CMK (cell line): ENCODE measurements at regions not wholly inside any gene's neighbourhood (a gene's known extent, or its start where the extent isn't known, plus 50 kb on each side); places are given as distances from the start of the nearest gene placed in this dataset.
A peak's percentile ranks its signal among the peaks of the same experiment; 100 is the strongest.
"Not testable (repeated sequence)": the region's sequence is repeated elsewhere in the genome, so short reads cannot be mapped to it uniquely, and the experiment has no call there.

Experiments used
- DNase-seq: peaks from one replicate; pipeline ENCODE4 v3.0.0-alpha.2; 2010; ENCODE audit warnings: low read depth

DNA sequence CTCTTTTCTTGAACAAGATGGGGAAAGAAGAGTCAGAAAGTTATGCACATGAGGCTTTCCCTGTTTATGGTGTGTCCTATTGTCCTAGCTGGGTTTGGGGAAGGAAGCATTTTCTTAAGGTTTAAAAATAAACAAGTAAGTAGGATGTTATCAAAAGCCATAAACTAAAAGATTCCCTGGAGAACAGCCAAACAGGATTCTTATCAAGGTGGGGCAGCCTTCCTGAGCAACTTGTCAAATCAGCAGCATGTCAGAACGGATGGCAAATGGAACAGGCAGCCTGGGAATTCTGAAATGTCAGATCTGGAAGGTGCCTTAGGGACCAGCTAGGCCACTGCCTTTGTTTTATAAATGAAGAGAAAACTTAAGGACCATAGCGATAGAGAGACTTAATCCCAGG lies 152.2 kb upstream of the RGS6 start:
- DNase-seq: peak; percentile 42

DNA sequence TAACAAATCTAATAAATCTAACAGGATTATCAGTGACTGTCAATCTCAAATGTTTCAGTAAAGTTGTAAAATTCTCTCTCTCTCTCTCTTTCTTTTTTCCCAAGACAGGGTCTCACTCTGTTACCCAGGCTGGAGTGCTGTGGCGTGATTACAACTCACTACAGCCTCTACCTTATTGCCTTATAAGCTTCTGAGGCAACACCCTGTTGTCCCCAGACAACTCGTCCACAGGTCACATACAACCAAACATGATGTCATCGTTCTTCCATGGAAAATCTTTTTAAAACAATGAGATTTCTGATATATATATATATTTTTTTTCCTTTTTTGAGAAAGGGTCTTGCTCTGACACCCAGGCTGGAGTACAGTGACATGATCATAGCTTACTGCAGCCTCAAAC lies 151.4 kb upstream of the RGS6 start:
- no peak for DNase-seq

DNA sequence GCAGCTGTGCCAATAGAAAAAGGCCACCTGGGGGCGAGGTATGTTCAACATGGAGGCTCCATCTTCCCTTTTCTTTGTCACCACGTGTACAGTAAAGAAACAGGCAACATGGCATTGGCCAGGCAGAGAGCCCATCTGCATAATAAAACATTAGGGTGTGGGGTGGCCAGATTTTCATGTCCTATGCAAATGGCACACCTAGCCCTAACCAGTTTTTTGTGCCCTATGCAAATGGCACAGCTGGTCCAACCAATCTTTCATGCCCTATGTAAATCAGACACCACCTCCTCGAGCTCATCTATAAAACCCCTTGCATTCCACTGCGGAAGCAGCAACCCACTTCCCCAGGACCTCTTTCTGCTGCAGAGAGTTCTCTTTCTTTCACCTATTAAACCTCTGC lies 149.1 kb upstream of the RGS6 start:
- DNase-seq: no peak

DNA sequence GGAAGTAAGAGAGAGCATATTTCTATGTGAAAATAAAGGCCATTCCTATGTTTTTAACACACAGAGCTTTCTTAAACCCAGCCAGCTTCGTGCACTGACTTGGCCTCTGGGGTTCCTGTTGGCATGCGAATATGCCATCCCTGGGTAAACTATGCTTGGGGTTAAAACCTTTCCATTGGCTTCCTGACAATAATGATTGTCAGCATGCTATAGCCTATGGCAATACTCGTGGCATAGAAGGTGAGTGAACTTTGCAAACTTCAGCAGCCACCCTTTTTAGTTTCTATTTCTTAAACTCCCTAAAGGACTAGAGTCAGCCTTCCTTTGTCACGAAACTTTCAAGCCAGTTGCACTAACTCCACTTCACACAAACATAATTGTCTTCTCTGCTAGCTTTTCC lies 148.4 kb upstream of the RGS6 start:
- no peak for DNase-seq

DNA sequence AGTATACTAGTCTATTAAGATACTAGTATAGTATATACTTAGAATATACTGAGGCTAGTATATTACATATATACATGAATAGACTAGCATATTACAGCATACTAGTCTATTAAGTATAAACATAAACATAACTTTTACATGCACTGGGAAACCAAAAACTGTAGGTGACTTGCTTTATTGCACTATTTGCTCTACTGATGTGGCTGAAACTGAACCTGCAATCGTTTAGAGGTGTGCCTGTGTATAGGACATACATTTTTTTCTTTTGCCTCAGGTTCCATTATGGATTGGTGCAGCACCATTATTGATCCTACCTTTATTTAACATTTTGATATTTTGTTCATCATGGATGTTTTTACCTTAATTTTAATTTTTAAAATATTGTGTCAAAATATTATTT lies 143.2 kb upstream of the RGS6 start:
- no peak for DNase-seq

DNA sequence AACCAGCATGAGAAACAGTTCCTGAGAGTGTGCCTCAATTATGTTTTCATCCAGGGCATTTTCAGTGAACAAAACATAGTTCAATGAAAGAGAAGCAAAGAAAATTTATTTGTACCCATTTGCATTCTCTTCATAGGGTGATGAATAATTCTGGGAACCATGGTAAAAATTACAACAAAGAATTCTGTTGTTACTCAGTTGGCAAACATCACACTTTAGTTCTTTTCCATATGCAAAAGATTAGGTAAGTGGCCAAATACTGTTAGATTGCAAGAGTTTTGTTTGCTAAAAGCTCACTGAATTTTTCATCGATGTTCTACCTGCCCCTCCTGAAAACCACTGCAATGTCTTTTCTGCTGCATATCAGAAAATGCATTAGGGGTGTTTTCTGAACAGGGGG lies 132.4 kb upstream of the RGS6 start:
- DNase-seq: no peak

DNA sequence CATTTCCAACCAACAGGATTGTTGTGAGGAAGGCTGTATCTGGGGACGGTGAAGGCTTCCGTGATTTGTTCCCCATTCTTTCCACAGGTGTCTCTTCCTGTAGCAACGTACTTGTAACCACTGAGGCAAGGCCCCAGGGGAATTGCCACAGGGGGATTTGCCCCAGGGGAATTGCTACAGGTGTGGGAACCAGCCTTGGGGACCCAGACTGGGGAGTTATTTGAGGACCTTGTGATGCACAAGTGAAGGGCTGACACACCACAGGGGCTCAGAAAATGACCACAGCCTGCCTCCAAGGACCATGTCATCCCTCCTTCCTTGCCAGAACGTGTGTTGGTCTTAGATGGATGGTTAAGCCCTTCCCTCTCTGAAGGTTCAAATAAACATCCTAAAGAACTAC lies 131.4 kb upstream of the RGS6 start:
- DNase-seq: no peak

DNA sequence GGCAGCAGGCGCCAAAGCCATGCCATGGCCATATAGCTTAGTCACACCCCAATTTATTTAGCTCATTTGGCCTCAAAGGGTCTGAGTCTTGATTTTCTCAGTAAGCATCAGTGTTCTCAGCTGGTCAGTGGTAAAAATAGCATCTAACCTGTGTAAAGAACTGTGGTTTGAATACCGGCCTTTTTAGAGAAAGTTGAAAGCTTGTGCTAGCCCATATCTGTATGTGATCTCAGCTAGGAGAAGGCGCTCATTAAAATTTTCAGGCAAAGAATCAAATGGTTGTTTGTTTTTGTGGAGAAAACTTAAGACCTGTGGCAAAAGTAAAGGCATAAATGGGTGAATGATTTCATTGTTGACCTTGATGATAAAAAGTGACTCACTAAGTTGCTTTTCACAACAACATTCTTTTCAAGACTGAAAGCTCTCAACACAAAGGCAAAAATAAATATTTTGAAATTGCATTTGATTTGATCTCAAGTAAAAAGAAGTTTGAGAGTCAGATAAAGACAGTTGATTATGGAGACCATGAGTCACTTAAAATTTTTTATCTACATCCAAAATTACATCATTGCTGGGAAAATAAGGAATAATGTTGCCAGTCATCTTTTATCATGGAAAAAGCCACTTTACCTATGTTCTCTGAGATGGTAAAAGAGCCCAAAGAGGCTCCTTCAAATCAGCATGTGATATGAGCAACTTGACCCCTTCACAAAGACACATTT lies 128.5 kb upstream of the RGS6 start:
- DNase-seq: no peak

DNA sequence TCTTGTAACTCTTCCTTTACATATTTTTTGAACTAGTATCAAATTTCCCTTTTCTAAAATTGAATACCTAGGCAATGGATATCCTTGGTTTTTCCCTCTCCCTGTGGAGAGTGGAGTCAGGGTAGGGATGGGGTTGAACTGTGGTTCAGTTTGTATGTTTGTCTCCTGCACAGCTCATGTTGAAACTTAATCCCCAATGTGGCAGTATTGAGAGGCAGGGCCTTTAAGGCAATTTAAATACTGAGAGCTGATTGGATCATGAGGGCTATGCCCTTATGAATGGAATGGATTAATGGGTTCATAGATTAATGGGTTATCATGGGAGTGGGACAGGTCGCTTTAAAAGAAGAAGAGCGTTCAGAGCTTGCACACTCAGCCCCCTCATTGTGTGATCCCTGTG lies 127.2 kb upstream of the RGS6 start:
- no peak for DNase-seq

DNA sequence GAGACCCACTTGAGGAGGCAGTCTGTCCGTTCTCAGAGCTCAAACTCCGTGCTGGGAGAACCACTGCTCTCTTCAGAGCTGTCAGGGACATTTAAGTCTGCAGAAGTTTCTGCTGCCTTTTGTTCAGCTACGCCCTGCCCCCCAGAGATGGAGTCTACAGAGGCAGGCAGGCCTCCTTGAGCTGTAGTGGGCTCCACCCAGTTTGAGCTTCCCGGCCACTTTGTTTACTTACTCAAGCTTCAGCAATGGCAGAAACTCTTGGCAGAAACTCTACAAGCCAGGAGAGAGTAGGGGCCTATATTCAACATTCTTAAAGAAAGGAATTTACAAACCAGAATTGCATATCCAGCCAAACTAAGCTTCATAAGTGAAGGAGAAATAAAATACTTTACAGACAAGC lies 125.2 kb upstream of the RGS6 start:
- not testable (repeated sequence) for DNase-seq

DNA sequence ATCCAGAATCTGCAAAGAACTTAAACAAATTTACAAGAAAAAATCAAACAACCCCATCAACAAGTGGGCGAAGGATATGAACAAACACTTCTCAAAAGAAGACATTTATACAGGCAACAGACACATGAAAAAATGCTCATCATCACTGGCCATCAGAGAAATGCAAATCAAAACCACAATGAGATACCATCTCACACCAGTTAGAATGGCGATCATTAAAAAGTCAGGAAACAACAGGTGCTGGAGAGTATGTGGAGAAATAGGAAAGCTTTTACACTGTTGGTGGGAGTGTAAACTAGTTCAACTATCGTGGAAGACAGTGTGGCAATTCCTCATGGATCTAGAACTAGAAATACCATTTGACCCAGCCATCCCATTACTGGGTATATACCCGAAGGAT lies 121.4 kb upstream of the RGS6 start:
- DNase-seq: not testable (repeated sequence)

DNA sequence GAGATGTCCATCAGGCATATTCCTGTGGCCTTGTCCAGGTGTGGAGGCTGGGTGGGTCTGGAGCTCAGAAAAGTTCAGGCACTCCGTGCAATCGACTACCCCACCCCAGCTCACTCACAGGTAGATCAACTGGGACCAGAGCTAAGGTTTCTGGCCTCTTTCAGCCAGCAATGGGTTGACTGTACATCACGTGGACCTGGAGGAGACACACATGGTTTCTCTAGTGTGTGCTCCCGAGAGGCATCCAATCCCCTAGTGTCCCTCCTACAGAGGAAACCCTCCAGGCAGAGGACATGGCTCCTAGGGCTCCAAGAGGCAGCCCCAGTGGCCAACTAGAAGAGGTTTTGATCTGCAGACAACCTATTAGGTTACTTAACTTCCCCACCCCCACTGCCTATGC lies 119.5 kb upstream of the RGS6 start:
- DNase-seq: no peak

DNA sequence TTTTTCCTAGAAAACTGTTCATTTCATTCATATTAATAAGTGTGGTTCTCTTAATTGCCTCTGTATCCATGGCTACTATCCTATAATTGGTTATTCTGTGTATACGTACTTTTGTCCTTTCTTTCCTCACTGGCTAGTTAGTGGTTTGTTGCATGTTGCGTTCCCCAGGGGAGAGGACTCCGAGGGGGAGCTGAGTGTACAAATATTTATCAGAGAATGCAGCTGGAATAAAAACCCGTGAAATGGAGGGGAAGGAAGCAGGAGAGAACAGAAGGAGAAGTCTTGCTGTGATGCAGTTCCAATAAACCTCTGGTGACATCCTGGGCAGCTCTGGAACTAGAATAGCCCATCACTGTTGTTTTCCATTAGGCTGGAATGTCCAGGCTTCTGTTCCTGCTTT lies 117.1 kb upstream of the RGS6 start:
- DNase-seq: no peak

DNA sequence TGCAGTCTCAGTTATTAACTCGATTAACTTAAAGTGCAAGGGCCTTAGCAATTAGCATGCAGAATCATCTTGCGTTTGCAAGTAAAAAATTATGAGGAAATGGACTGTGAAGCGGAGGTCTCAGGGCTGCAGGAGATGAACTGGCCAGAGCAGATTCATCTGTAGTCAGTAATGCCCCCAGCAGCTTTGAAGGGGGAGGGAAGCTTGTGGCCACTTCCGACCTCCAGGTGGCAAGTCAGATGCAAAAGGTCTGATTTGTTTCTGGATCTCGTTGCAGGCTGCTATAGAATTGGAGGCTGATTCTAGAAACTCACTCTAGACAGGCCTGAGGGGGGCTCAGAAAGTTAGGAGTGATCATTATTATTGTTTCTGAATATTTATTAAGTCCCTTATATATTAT lies 107.4 kb upstream of the RGS6 start:
- DNase-seq: no peak

DNA sequence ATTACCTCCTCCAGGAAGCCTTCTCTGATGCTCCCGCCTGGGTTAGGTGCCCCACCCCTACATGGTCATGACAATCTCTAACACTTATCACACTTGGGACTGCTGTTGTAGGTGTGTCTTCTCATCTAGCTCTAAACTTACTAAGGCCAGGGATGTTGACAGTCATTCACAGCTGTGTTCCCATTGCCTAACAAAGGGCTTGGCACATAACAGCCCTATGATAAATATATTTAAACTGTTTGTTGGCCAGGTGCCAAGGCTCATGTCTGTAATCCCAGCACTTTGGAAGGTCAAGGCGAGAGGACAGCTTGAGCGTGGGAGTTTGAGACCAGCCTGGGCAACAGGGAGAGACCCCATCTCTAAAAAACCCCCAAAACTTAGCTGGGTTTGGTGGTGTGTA lies 98.8 kb upstream of the RGS6 start:
- no peak for DNase-seq

DNA sequence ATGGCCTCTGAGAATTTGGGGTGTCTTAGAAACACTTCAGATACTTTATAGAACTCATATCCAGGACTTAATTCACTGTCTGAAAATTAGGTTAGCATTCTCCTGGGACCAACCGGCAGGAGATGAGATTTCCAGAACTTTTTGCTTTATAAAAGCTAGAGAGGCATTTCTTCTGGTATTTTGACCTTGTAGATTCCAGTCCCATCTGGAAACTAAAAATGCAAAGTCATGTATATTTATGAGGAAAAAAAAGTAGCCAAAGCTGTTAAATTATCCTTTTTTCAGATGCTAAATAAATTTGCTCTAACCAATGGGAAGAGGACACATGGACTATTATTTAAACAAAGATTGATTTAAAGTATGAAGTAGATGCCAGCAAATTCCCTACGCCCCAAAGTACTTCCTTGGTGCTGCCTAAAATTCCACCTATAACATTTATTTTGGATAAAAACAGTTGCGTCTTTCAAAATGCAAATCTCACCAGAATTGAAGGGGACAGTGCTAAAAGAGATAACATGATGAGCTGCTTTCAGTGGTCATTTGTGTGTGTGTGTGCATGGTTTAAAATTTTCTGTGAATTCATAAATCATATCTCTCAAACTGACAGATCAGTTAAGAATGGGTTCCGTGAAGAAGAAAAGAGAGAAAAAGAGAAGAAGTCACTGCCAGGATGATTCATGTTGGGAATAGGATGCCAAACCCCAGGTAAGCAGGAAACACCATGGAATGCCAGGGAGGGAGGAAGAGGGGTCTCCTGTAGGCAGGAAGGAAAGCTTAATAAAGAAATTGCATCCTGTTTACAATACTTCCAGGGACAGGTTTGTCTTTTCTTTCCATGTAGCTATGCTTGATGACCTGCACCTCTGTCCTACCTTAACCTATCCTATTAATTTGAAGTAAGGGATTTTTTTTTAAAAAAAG lies 97.7 kb upstream of the RGS6 start:
- no peak for DNase-seq

DNA sequence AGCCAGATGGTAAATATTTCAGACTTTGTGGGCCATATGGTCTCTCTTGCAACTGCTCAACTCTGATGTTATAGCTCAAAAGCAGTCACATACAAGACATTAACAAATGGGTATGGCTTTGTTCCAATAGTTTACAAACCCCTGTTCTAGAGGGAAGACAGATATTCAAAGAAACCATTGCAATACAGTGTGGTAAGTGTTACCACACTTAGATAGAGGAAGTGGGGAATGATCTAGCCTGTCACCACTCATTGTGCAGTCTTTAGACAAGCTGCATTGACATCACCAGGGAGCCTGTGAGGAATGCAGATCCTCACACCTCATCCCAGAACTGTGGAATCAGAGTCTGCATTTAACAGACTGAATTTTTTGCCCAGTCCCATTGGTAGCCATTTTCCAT lies 80.0 kb upstream of the RGS6 start:
- peak; percentile 31 for DNase-seq

DNA sequence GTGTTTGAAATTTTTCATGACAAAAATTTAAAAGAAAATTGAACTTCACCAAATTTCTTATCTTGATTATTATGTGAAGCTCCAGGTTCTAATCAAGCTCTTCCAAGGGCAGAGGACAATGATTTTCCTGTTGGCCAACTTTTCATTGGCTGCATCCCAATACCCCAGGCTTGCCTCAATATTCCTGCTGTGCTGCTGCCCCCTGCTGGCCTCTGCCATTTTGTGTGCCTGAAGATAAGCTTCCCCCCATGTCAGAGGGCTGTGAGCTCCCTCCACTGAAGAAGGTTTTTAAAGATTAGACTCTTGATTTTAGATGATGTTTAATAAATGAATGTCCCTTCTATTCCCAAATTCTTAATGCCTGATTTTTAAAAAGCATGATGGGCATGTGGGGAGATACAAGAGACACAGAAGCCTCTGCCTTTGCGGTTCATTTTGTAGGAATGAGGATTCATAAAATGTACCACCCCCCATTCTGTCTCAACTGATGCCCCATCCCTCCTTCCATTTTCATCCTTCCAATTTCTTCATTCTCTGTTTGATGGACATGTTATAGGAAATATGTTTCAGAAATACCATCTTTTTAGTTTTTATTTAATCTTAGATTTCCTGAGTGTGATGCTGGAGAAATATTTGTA lies 76.7 kb upstream of the RGS6 start:
- peak; percentile 29 for DNase-seq

DNA sequence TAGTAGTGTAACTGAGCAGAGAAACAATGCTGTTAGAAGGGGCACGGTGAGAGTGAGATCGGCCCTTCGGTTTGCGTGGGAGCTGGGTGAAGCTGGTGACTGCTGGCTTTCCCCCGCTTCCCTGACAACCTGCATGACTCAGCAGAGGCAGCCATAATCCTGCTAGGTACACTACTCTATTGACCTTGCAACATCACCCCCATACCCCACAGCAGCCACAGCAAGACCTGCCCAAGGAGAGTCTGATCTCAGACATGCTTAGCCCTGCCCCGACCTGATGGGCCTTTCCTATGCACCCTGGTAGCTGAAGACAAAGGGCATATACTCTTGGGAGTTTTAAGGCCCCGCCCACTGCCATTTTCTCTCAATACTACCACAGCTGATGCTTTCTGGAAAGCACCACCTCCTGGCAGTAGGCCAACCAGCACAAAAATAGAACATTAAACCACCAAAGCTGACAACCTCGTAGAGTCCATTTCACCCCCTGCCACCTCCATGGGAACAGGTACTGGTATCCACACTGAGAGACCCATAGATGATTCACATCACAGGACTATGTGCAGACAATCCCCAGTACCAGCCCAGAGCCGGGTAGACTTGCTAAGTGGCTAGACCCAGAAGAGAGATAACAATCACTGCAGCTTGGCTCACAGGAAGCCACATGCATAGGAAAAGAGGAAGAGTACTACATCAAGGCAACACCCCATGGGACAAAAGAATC lies 75.9 kb upstream of the RGS6 start:
- peak; percentile 32 for DNase-seq

DNA sequence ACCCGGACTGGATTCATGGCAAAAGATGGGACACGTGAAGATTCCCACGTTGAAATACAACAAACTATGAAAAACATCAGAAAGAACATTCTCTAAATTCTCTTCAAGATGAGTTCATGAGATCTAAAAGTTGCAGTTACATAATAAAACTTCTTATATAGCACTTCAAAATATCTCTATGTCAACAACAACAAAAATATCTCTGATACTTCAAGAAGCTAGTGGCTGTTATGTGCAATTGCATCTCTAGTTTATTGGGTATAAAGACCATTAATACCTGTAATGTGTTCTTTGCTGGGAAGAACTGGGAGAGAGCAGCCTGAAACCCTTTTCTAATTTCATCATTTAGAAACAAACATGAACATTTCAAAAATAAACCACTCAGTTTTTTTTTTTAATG lies 69.2 kb upstream of the RGS6 start:
- no peak for DNase-seq

DNA sequence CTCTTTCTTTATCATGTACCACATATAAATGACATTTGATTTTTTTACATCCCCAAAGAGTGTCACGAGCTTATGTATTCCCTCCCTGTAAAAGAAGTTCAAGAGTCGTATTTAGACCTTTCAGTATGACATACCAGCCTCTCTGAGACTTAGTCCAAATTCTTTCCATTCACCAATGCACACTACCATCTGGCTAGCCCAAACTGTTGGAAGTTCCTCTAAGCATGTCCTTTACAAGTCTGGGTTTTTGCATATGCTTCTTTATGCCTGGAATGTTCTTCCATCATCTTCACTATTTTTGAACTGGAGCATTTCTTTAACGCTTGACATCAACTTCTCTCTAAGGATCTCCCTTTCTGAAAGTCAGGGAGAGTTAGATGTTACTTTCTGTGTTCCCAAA lies 68.5 kb upstream of the RGS6 start:
- no peak for DNase-seq
